ENCODE measurements at regions not wholly inside any gene's neighbourhood (a gene's known extent, or its start where the extent isn't known, plus 50 kb on each side); places are given as distances from the start of the nearest gene placed in this dataset.

GRCh38 chr21:16842696-16843035 is 670.2 kb upstream of the CXADR start:
- DNase-seq: no peak
- peak overlapping the region in 3 of 10 donors; percentile 16 to 48 (median 17) for H3K27ac ChIP-seq
- no peak for ATAC-seq
- H3K9me3 ChIP-seq: no peaks in the 10 kb centered on the region
- no peak overlapping the region for H3K4me3 ChIP-seq
- H3K27me3 ChIP-seq: no peaks in the 10 kb centered on the region
- no peak for TF ChIP-seq CTCF (IDR thresholded peaks at IDR 0.05)
- WGBS, 2 donors: 69 to 74% methylated on average over 5 of the region's 5 CpGs
- no peaks in the 10 kb centered on the region for H3K36me3 ChIP-seq
- H3K4me1 ChIP-seq: peaks cover 0 to 6% (median 0%) of the 10 kb centered on the region in 9 donors
- intact Hi-C loops (cut with DNase I): no loop called here

DNA sequence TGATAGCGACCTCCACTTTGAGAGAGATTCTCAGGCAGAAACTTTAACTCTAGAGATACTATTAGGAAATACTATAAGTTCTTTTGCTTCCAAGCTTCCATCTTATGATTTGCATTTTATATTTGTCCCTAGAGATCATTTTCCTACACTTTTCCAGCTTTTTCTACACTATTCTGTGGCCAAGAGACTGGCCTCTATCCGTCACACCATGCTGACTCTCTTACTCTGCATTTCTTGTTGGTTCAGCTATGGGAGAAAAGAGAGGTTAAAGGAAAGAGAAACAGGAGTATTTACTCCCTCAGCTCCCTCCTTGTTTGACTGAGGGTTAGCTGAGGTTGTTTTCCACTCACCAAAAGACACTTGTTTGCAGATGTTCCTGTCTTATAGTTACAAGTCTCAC is 665.6 kb upstream of the CXADR start:
- TF ChIP-seq CTCF (IDR thresholded peaks at IDR 0.05): no peak
- no peaks in the 10 kb centered on the region for H3K4me1 ChIP-seq
- no peaks in the 10 kb centered on the region for H3K9me3 ChIP-seq
- DNase-seq (no peak), ATAC-seq (no peak)
- H3K27ac ChIP-seq: no peak overlapping the region
- H3K4me3 ChIP-seq: no peak overlapping the region
- intact Hi-C loops (cut with DNase I): no loop called here
- 80% methylated on average over 2 of the region's 2 CpGs for WGBS, 2 donors
- no peaks in the 10 kb centered on the region for H3K27me3 ChIP-seq
- H3K36me3 ChIP-seq: no peaks in the 10 kb centered on the region

DNA sequence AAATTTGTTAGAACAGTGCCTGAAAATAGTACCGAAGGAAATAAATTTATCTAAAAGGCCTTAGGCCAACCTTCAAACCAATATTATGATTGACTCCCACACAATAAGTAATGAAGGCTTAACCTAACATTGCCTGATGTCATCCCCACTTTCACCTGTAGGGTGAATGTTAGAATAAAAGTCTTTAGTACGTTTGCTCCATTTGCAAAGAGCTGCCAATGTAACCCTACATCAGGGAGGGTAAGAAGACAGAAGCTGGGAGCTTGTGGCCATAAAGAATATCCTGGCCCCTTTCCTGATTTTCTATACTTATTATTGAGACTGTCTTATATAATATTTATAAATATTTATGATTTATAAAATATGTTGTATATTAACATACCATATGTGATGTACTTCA is 661.8 kb upstream of the CXADR start:
- no peak overlapping the region for H3K4me3 ChIP-seq
- H3K27ac ChIP-seq: no peak overlapping the region
- intact Hi-C loops (cut with DNase I): no loop called here
- no peak for TF ChIP-seq CTCF (IDR thresholded peaks at IDR 0.05)
- no peak for ATAC-seq
- no peaks in the 10 kb centered on the region for H3K36me3 ChIP-seq
- H3K4me1 ChIP-seq: no peaks in the 10 kb centered on the region
- 85 to 88% methylated on average over 2 of the region's 2 CpGs for WGBS, 2 donors
- DNase-seq: no peak
- H3K9me3 ChIP-seq: peaks cover 0 to 27% (median 9%) of the 10 kb centered on the region in 11 donors
- H3K27me3 ChIP-seq: no peaks in the 10 kb centered on the region

DNA sequence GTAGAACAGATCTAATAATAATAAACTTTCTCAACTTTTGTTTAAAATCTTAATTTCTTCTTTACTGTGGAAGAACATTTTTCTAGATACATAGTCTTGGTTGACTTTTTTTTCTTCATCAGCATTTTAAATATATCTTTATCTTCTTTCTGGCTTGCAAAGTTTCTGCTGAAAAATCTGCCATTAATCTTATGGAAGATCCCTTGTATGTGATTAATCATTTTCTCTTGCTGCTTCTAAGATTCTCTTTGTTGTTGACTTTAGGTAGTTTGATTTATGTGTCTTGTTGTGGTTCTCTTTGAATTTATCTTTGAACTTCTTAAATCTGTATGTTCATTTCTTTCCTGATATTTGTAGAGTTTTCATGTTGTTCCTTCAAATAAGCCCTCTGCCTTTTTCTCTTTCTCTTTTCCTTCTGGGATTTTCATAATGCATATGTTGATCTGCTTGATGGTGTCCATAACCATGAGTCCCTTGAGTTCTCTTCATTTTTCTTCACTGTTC is 657.6 kb upstream of the CXADR start:
- H3K27ac ChIP-seq: no peak overlapping the region
- intact Hi-C loops (cut with DNase I): no loop called here
- H3K36me3 ChIP-seq: no peaks in the 10 kb centered on the region
- no peaks in the 10 kb centered on the region for H3K4me1 ChIP-seq
- H3K27me3 ChIP-seq: no peaks in the 10 kb centered on the region
- no peak overlapping the region for H3K4me3 ChIP-seq
- peaks cover 0 to 50% (median 9%) of the 10 kb centered on the region in 11 donors for H3K9me3 ChIP-seq
- ATAC-seq: no peak
- TF ChIP-seq CTCF (IDR thresholded peaks at IDR 0.05): no peak
- no peak for DNase-seq
